HG02763 (cell line): ENCODE measurements at regions not wholly inside any gene's neighbourhood (a gene's known extent, or its start where the extent isn't known, plus 50 kb on each side); places are given as distances from the start of the nearest gene placed in this dataset.
A peak's percentile ranks its signal among the peaks of the same experiment; 100 is the strongest.

Experiments used
- ATAC-seq: cut with Tn5 transposase; IDR thresholded peaks from one replicate; pipeline ENCODE4 v1.9.1; 2021; ENCODE audit warnings: mild to moderate bottlenecking, moderate library complexity; ENCODE audit not compliant: unreplicated experiment

DNA sequence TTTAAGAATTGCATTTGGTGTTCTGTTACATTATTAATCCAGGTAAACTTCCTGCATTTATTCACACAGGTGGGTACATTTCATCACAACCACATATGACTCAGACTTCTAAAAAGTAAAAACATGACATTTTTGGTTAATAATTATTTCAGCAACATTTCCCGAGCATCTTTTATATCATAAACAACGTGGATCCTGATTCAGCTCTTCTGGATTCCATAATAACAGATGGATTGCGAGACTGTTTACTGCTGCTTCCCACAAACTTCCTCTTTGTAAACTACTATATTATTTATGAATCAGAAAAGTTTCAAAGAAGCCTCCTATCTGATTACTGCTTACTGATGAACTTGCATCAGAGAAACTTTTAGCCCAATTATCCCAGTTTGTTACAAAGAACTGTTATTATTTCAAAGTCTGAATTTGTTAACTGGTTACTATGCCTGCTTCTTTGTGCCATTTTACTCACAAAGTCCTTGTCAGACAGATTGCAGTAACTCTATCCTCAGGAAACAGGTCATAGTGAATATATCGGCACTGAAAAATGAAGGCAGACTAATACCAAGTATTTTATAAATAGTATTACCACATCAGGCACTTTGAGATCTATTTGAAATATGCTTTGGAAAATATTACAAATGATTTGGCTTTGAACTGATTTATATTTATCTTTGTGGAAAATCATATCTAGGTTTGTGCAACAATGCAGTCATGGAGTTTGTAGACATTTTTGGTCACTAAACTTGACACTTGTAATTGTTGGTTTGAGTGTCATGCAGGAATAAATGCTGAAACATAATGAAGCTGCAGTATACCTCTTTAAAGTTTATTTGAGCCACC, 511.6 kb downstream of the PLCL1 start:
- no peak for ATAC-seq

DNA sequence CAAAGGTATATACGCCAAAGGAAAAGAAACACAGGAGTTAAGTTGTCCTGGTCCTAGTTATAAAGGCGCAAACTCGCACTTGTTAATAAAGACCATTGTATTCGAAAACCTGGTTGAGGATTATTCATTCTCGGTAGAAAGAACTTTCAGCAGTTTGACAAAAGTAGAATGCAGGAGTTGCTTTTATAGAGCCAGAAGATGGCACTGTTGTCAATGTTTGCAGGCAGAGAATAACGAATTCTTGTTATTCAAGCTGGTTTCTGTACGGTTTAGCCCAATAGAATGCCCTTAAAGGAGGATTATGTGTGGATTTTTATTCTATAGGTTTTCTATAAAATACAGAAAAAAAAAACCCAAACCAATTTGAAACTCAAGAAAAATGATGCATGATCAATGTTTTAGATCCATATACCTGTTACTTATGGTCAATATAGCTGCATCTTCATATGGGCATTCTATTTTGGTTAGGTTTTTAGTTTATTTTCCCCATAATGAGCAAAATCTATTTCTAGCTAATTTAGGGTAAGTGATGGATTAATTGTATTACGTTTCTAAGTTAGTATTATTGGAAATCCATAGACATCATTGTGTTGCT, 510.3 kb downstream of the PLCL1 start:
- no peak for ATAC-seq

DNA sequence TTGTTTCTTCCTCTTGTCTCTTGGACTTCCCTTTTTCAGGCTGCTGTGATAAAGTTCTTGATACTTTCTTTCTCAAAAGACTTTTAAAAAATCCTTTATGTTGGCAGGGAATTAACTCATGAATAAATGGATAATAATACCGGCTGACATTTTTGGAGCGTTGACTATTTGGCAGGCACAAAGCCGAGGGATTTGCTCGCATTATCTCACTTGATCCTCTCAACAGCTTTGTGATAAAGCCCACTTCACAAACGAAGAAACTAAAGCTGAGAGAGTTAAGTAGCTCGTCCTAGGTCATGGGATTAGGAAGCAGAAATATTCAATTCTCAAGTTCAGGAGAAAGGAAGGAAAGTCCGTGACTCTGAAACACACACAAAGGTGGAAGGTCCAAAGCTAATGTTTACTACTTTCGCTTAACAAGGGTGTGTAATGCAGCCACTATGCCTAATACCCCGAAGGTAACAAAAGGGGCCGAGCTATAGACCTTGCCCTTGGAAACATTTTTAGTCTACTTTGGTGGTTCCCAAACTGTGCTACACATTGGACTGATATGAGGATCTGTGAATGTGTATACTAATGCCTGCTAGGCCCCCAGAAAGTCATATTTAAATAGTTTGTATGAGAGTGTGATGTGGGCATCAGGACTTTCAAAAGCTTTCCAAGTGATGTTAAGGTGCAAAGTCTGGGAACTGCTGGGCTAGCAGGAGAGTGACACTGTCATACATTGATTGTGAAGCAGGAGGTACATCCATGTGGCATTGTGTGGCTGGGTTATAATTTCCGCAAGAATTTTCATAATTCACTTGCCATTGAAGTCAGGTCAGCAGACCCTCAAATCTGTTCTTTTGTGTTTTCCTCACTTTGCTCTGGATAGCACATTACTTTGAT, 508.4 kb downstream of the PLCL1 start:
- no peak for ATAC-seq

DNA sequence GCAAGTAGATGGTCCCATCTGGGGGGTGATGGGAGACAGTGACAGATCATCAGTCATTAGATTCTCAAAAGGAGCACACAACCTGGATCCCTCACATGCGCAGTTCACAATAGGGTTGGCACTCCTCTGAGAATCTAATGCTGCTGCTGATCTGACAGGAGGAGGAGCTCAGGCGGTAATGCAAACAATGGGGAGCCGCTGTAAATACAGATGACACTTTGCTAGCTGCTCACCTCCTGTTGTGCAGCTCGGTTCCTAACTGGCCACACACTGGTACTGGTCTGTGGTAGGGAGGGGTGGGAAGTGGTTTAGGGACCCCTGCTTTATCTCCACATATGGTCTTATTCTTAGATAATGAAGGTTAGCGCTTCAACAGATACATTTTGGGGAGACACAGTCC, 506.6 kb downstream of the PLCL1 start:
- ATAC-seq = no peak

DNA sequence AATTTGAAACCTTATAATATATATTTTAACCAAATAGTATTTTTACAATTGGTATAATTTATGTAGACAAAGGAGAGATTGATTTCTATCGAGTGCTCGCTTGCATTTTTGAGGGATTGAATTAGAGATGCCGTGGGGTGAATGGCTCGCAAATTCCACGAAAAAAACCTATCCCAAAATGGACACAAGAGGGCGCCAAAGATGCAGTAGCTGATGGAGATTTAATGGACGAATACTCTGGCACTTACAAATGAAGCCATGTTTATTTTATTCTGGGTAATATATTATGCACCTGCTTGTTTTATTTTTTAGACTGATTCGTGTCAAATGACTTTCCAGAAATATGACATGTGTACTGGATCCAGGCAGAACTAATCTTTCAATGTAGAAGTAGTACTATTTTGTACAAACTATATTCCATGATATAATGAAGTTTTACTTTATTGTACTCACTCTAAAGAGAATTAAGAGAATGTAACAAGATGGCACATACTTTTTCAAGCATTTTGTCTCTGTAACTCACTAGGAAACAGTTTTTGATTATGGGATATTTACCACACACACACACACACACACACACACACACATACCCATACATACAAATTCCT, 505.4 kb downstream of the PLCL1 start:
- no peak for ATAC-seq

DNA sequence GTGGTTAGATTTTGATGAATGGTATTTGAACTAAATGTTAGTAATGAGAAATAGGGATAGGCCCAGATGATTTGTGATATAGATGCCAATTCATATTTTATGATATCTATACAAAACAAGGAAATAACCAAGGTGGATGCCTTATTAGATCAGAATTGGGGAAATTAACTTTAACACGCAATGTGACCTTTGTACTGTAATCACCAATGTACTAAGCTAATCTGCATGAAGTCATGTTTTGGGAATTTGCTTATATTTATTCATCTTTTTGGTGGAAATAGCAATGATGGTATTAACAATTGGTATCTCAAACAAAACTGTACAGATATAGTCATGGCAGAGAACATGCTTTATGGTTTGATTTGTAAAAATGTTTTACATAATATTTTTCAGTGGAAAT, 504.7 kb downstream of the PLCL1 start:
- ATAC-seq = no peak

DNA sequence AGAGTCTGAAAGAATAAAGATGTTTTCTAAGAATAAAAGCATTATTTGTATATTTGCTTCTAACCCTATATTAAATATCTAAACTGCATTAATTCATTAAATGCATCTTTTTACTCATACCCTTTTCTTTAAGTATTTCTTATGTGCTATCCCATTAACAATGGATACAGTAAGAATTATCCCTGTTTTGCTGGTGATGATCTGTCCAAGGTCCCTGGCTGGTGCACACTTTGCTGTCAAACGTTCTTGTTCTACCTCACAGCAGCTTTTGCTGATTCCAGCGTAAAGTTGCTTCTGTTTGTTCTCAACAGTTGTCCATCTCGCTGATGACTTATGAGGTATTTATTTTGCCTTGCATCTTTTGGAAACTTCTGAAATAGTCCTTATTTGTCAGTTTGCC, 504.0 kb downstream of the PLCL1 start:
- no peak for ATAC-seq

DNA sequence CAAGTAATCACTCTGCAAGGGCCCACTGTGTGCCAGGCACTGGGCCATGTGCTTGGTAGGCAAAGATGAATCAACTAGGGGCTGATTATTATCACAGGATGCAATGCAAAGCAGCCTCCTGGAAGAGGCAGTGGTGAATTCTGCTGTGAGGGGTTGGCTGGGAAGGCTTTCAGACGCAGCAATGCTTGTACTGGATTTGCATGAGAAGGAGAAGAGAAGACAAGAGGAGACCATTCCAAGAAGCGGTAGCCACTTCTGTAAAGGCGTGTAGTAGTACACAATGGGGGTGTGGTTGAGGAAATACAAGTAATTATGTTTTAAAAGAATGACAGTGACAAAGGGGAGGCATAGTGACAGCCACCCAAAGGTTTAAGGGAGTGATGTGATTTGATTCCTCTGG, 502.7 kb downstream of the PLCL1 start:
- no peak for ATAC-seq

DNA sequence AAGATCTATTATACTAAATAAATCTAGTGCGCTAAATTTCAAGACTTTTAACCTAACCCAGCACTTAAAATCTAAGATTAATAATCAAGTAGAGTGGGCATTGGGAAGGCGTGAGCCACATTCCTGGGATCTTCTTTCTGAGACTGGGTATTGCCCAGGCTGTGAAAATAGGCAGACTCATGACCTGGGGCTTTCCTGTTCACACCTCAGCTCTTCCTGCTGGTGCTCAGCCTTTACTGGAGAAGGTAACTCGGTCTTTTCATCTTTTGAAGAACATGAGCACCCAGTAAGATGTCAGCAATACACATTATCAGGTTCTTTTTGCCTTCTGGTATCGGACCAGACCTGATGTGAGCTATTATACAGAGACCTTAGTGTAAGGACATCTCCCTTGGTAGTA, 500.5 kb downstream of the PLCL1 start:
- ATAC-seq = no peak

DNA sequence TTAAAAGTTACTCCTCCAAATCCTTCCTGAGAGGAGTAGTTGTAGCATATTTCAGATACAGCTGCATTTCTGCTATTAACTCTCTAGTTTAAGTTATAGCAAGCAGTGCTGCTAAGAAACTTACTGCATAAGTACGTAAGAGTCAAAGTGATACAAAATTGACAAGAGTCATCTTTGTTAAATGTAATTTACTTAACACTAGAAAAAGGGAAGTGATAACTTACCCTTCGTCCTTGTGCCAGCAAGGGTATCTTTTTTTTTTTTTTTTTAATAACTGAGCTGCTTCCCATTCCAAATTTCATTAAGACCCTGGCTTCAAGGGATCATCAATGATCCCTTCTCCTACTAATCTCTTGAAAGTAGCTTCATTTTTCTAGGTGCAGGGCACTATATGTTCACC, 493.0 kb downstream of the PLCL1 start:
- ATAC-seq = no peak

DNA sequence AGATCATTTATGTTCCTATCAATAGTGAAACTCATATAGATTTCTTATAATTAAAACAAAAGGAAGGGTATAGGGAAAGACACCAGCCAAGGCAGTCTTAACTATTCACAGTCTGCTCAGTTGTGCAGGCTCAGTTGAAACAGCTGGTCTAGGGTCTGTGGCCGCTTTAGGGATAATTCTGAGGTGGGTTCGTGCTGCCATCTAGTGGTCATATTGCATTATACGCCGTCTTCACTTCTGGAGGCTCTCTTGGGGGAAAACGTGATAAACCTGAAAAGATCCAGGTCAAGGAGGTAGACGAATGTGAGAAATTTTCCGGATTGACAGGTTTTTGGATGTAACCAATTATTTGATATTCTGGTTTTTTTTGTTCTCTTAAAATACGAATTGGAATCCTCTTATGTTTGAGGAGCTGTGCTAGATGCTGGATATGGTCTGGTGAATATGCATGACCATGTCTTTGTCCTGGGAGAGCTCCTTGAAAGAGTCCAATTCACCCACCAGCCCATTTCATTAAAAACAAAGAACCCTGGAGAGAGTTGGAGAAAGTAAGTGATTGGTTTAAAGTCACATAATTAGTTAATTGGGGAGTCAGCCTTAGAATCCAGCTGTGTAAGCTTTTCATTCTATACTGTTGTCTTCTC, 492.4 kb downstream of the PLCL1 start:
- ATAC-seq = peak; percentile 85

DNA sequence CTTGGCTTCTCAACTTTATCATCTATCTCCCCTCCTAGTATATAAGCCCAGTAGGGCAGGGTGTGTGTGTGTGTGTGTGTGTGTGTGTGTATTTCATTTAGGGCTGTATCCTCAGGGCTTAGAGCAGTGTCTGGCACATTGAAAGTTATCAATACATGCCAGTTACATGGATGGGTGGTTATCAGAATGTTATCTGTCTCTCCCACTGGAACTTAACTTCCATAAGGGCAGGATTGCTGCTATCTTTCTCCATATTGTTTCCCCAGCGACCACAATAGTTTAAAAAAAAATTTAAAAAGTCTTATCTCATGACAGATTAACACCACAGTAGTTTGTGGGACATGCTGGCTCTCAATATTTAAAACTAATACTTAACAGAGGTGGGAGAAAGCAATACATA, 488.9 kb downstream of the PLCL1 start:
- no peak for ATAC-seq

DNA sequence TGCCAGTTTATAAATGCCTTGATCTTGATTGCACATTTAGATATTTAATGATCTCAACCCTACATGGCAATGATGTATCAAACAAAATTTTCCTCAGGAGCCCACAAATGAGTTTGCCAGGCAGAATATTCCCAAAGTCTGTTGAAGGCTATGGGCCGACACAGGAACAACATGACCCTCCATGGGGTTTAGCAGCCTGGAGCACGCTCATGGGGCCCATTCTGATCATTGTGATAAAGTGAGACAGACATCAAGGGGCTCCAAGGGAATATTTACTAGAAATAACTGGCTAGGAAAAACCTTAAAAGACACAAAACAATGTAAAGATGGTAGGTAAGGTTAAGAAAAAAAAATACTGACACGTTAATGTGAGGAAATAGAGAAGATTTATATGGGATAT, 485.4 kb downstream of the PLCL1 start:
- ATAC-seq = no peak

DNA sequence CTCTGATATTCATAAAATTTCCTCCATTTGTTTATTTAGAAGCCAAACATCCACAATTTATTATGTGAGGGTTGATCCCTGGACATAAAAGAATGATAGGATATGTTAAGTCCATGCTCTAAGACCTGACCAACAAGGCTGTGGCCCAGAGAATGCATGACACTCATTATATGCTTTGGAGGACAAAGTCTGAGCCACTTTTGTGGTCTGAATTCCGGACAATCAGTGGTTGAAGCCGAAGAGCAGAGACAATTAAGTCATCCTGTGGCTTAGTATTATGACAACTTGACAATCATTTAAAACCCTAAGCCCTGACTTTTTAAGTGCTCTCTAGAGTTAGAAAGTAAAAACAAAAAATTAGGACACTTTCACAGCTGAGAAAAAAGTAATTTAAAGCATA, 483.3 kb downstream of the PLCL1 start:
- ATAC-seq = no peak

DNA sequence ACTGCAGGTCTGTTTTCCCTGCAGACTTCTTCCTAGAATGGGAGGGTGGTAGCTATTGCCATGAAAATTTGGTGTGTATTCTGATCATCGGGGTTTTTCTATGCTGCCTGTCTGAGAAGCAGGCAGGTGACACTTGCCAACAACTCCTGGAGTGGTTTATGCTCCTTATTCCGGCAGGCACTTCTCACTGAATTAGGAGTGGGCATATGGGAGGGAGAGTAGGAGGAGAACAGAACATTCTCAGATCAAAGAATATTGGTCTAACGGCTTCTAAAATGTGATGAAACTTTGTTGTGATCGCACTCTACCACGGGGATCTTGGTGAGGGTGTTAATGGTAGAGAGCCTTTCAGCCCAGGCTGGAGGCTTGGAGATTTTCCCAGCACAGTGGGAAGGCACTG, 480.8 kb downstream of the PLCL1 start:
- ATAC-seq = no peak

DNA sequence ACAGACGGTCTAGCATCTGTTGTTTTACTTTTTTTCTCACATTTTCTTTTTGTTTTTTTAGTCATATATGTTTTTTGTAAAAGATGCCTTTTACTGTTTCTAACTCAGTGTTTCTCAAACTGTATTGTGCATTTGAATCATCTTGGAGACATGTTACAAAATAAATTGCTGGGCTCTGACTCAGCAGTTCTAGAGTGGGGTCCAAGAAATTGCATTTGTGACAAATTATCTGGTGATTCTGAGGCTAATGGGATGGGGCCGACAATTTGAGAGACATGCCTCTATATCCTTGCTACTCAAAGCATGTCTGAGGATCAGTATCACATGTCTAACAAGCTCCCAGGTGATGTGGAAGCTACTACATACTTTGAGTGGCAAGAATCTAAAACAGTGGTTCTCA, 478.8 kb downstream of the PLCL1 start:
- no peak for ATAC-seq

DNA sequence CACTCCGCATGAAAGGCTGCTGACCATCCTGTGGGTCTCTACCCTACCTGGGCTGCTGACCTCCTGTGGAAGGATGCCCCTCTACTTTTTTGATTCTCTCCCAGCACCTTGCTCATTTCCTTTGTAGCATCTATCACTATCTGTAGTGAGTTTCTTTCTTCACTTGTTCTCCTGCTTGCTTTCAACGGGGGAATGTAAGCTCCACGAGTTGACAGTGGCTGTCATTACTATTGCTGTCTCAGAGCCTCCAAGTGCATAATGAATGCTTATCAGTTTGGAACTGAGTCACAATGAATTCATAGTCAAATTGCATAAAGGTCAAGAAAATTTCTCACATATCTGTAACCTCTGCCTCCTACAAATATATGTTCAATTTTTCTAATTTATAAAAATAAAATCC, 477.7 kb downstream of the PLCL1 start:
- no peak for ATAC-seq

DNA sequence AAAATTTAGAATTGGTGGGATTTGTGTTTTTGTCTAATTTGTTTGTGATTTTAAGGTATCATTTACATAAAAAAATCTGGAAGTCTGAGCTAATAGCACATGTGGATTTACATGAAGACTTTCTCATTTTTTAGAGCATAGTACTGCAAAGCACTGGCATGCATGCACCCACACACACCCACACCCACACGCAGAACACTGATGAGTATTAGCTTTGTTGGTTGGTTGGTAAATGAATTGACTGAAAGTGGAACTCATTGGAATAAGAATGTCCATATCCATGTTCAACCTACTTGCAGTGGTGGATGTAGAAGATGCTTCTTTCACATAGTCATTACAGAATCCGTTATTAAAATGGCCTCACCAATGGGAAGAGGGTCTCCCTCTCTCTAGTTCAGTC, 475.8 kb downstream of the PLCL1 start:
- no peak for ATAC-seq

DNA sequence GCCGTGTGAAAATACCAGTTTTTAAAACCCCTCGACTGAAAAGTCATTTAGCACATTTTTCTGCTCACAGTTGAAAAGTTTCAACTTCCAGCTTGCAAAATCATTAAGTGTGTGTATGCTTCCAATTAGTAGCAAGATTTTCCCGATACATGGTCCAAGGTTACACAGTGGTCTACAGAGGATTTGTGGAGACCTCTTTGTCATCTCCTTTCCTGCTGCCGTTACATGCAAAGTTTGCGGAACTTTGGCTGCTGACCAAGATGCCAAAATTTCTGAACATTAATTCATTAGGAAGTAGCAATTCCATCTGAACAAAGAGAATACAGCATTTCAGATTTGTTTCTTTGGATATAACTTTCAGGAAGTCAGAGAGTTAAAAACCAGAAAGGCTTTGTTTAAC, 474.6 kb downstream of the PLCL1 start:
- no peak for ATAC-seq

DNA sequence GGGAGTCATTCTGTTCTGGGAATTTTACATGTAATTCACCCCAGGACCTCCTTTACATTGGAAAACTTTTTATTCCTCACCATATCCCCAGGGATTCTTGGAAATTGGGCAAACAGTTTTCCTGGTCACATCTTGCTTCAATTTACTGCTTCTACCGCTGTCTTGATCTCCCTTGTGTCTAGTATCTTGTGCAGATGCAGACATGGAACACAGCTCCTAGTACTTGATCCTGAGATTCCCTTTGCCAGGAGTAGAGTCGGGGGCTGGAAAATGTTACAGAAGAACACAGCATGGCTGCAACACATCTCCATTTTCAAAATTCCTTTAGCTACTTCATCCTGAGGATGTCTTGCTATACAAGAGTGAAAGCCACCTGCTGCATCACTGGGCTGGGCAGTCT, 472.8 kb downstream of the PLCL1 start:
- no peak for ATAC-seq

DNA sequence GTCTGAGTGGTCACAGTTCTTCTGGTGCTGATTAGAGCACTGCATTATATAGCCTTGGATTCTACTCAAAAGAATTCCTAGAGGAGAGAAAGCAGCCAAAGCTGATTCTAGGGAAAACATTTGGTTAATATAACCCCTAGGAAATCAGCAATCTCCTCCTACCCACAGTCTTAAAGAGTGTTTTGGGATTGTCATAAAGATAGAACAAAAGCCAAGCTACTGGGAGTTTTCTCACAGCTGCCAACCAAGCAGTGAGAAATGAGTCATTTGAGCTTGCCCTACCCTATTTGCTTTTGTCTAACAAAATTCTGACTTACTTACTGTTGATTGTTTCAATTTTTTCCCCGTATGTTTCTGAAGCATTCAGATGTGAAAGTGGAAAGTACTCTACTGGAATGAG, 469.3 kb downstream of the PLCL1 start:
- no peak for ATAC-seq
